H1 (cell line): ENCODE measurements at regions not wholly inside any gene's neighbourhood (a gene's known extent, or its start where the extent isn't known, plus 50 kb on each side); places are given as distances from the start of the nearest gene placed in this dataset.

ENCODE experiments used
- CHD7 ChIP-seq: fragments of 300-600 bp; sonication (generic); IDR thresholded peaks from 2 replicates; pipeline ENCODE4 v1.7.1; 2012; ENCODE audit warnings: low read length, moderate library complexity, mild to moderate bottlenecking, inconsistent platforms; ENCODE audit not compliant: insufficient replicate concordance
- SP1 ChIP-seq: IDR thresholded peaks from 2 replicates; pipeline ENCODE4 v1.6.1; 2011; ENCODE audit warnings: low read depth, low read length

GRCh38 chr11:103587901-103588788 is 448.3 kb upstream of the DDI1 start (continued):
- TF ChIP-seq CHD7 = no peak
- TF ChIP-seq SP1 = no peak
